ENCODE measurements at regions not wholly inside any gene's neighbourhood (a gene's known extent, or its start where the extent isn't known, plus 50 kb on each side); places are given as distances from the start of the nearest gene placed in this dataset.

GRCh38 chr7:22657479-22657878 lies 69.5 kb upstream of the IL6 start:
- no peak for DNase-seq (ENCODE audit: low spot score)

DNA sequence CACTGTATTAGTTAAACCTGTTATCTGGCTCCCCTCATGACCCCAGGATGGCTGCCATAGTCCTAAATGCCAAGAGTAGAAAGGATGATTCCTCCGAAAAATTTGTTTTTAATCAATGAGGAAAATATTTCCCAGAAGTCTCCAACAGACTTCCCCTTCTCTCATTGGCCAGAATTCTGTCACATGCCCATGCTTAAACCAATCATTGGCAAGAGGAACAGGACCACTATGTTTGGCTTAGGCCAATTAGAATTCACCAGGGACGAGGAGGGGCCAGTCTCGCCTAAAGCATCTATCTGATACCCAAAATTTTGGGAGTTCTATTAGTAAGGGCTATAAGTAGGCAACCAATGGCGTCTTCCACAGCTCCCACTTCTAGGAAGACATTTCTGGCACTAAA lies 71.2 kb upstream of the IL6 start:
- no peak for DNase-seq (ENCODE audit: low spot score)

GRCh38 chr7:22654831-22655230 lies 72.2 kb upstream of the IL6 start:
- DNase-seq (ENCODE audit: low spot score), result no peak

- no peak for DNase-seq (ENCODE audit: low spot score)
Observed at GRCh38 chr7:22653951-22654350, 73.0 kb upstream of the IL6 start.

GRCh38 chr7:22651534-22652243 lies 75.3 kb upstream of the IL6 start:
- DNase-seq (ENCODE audit: low spot score), result no peak

- no peak for DNase-seq (ENCODE audit: low spot score)
Observed at GRCh38 chr7:22651036-22651435, 76.0 kb upstream of the IL6 start.

- DNase-seq (ENCODE audit: low spot score), result no peak
Observed at GRCh38 chr7:22649686-22650085, 77.3 kb upstream of the IL6 start.

DNA sequence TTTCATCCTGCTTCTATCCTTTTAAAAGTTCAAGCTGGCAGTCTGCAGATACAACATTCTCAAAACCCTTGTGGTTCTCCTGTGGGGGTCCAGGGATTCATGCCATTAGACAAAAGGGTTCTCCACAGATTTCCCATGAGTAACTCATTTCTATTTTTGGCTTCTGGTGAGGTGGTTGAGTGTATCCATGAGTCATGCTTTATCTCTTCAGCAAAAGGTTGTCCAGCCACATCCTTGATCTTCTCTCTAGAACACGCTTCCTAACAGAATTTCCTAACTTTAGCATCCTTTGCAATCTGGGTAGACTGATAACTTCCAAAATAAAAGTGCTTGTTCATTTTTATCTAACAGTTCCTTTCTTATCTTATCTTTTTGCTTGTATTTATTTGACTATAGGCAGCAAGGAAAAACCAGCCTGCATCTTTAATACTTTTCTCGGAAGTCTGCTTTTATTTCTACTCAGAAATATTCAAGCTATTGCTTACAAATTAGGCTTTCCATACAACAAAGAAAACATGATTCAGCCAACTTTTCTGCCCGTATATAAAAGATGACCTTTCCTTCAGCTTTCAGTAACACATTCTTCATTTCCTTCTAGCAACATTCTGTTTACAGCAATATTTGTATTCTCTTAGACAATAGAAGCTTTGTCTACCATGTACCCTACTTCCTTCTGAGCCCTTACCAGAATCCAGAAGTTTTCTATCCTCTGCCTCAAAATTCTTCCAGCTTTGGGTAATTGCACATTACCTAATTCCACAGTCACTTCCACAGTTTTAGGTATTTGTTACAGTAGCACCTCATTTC lies 79.3 kb upstream of the IL6 start:
- no peak for DNase-seq (ENCODE audit: low spot score)

DNA sequence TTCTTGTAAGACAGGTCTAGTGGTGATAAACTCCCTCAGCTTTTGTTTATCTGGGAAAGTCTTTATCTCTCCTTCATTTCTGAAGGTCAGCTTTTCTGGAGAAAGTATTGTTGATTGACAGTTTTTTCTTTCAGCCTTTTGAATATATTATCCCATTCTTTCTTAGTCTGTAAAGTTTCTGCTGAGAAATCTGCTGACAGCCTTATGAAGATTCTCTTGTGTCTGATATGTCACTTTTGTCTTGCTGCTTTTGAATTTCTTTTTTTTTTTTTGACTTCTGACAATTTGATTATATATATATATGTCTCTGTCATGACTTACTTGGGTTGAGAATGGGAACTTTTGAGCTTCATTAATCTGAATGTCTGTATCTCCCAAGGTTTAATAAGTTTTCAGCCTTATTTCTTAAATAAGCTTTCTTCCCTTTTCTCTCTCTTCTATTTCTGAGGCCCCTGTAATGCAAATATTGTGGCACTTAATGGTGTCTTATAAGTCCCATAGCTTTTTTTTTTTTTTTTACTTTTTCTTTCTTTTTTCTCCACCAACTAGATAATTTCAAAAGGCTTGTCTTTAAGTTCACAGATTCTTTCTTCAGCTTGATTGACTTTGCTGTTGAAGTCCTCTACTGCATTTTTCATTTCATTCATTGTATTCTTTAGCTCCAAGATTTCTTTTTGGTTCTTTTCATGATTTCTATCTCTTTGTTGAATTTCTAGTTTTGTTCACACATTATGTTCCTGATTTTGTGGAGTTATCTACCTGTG lies 81.4 kb upstream of the IL6 start:
- no peak for DNase-seq (ENCODE audit: low spot score)

DNA sequence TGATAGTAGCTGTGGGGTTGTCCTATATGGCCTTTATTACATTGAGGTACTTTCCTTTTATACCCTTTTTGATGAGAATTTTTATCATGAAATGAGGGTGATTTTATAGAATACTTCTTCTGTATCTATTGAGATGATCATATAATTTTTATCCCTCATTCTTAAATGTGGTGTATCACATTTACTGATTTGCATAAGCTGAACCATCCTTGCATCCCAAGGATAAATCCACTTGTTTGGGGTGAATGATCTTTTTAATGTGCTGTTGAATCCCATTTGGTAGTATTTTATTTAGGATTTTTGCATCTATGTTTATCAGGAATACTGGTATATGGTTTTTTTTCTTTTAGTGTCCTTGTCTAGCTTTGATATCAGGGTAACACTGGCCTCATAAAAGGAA lies 84.5 kb upstream of the IL6 start:
- no peak for DNase-seq (ENCODE audit: low spot score)

- no peak for DNase-seq (ENCODE audit: low spot score)
Observed at GRCh38 chr7:22640269-22640668, 86.7 kb upstream of the IL6 start.

DNA sequence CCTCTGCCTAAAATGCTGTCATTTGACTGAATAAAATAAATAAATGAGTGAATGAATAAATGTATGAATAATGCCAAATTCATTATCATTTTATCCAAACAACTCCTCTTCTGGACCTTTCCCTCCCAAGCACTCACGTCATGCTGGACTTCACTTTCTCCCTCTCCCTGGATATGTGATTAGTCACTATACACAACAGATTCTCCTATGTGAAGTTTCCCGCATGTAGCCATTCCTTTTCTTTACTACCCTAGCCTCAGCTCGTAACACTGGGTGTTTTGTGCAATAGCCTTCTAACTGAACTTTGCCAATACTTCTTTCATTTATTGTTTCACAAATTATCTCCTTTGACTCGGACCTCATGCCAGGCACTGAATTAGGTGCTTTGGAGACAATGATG lies 87.6 kb upstream of the IL6 start:
- no peak for DNase-seq (ENCODE audit: low spot score)

- no peak for DNase-seq (ENCODE audit: low spot score)
Observed at GRCh38 chr7:22635349-22635748, 91.7 kb upstream of the IL6 start.

- DNase-seq (ENCODE audit: low spot score), result no peak
Observed at GRCh38 chr7:22633954-22634474, 93.0 kb upstream of the IL6 start.

GRCh38 chr7:22633286-22633953 lies 93.6 kb upstream of the IL6 start:
- DNase-seq (ENCODE audit: low spot score), result no peak

DNA sequence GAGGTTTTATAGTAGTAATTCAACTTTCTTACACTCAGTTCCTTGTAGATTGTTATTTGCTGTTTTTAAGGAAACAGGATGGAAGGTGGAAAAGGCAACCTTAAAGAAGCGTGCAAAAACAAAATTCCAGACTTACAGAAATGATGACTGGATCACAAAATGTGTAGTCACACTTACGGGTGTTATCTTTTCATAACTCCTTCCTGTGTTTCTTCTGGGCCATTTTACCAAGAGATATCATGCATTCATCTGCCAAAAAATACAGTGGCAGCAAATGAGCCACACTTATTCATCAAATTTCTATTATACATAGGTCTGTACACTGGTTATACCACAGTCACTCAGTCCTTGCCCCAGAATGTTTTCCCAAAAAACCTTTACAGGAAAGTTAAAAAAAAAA lies 94.3 kb upstream of the IL6 start:
- DNase-seq (ENCODE audit: low spot score), result no peak

GRCh38 chr7:22631730-22632129 lies 95.3 kb upstream of the IL6 start:
- no peak for DNase-seq (ENCODE audit: low spot score)

DNA sequence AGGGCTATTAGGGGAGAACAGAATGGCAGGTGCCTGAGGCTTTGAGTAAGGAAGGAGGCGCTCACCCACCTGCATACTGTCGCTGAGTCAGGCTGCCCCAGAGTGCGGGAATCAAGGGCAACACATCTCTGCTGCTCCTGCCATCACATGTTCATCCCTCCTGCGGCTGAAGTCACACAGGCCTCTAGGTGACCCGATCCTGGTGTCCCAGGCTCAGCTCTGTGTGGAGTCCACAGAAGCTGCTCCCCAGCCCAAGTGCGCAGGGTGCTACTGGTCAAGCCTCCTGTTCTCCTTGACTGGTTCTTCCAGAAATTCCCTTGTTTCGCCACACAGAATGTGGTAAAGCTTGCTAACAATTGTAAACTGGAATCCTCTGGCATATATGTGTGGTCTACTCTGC lies 96.9 kb upstream of the IL6 start:
- no peak for DNase-seq (ENCODE audit: low spot score)

- no peak for DNase-seq (ENCODE audit: low spot score)
Observed at GRCh38 chr7:22629056-22629455, 97.9 kb upstream of the IL6 start.

- no peak for DNase-seq (ENCODE audit: low spot score)
Observed at GRCh38 chr7:22628112-22628511, 98.9 kb upstream of the IL6 start.

DNA sequence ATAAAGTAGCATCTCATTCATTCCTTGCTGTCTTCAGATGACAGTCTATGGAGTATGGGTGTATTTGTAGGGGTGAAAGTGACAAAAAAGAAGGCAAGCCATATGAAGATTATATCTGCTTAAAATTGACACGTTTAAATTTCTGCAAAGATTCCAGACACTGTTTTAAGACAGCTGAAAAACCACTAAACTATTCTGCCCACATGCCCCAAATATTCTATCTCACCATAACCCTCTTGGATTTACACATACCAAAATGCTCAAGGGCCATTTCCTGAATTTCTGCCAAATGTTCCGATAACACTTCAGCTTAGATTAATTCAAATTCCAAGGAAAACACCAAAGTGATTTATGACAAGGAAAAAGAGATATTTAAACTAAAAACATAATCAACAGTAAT lies 99.9 kb upstream of the IL6 start:
- no peak for DNase-seq (ENCODE audit: low spot score)

DNA sequence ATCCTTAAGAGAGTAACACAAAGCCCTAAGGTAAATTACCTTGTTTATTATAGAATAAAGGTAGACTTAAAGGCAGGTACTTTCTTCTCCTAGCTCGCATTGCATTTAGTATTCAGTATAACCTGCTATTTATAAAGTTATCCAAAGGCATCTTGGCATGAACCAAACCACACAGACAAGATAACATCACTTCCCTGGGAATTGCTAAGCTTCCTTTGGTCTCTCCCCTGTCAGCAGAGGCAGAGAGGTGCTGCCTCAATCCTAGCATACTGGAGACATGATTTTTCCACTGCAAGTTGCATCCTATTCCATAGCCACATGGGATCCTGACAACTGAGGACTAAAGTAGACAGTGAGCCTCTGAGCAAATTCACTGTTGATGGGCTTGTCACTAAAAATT lies 101.7 kb upstream of the IL6 start:
- DNase-seq (ENCODE audit: low spot score), result no peak

All from ecto neural progenitor cell (in vitro differentiated cells).